SK-N-MC (cell line): ENCODE measurements at regions not wholly inside any gene's neighbourhood (a gene's known extent, or its start where the extent isn't known, plus 50 kb on each side); places are given as distances from the start of the nearest gene placed in this dataset.

Source experiments
- EZH2 ChIP-seq: fragments of 200-600 bp; sonication (generic); IDR thresholded peaks from one replicate; pipeline ENCODE4 v1.6.1; 2017; ENCODE audit warnings: antibody characterized with exemption
- POLR2AphosphoS5 ChIP-seq: IDR thresholded peaks from 2 replicates; pipeline ENCODE4 v1.6.1; 2012; ENCODE audit warnings: mild to moderate bottlenecking, low read depth, low read length, borderline replicate concordance

- TF ChIP-seq EZH2 (no peak), POLR2AphosphoS5 (no peak)
Measured at GRCh38 chr6:93731306-93731705, 311.9 kb upstream of the EPHA7 start.
